OCI-LY1 (cell line): ENCODE measurements at regions not wholly inside any gene's neighbourhood (a gene's known extent, or its start where the extent isn't known, plus 50 kb on each side); places are given as distances from the start of the nearest gene placed in this dataset.
A peak's percentile ranks its signal among the peaks of the same experiment; 100 is the strongest.

Experiments used
- H2AFZ ChIP-seq: fragments of 200-600 bp; sonication (generic), shearing (Covaris generic); 2 replicates; pipeline ENCODE4 v1.6.0; 2014; ENCODE audit warnings: antibody characterized with exemption, mild to moderate bottlenecking, low read length
- H3F3A ChIP-seq: fragments of 200-600 bp; sonication (generic), shearing (Covaris generic); 2 replicates; pipeline ENCODE4 v1.6.0; 2014; ENCODE audit warnings: mild to moderate bottlenecking, antibody characterized with exemption, low read length, moderate library complexity; ENCODE audit not compliant: insufficient read depth
- H3K27ac ChIP-seq: fragments of 200-600 bp; sonication (generic); 2 replicates; pipeline ENCODE4 v1.5.1; 2014; ENCODE audit warnings: low read length, mixed run types, mild to moderate bottlenecking, low read depth; ENCODE audit not compliant: poor library complexity, severe bottlenecking
- H3K27me3 ChIP-seq: fragments of 200-600 bp; sonication (generic); 2 replicates; pipeline ENCODE4 v1.6.0; 2014; ENCODE audit warnings: antibody characterized with exemption, mild to moderate bottlenecking, low read length, moderate library complexity; ENCODE audit not compliant: insufficient read depth
- H3K36me3 ChIP-seq: fragments of 200-600 bp; sonication (generic); 2 replicates; pipeline ENCODE4 v1.6.1; 2014; ENCODE audit warnings: mild to moderate bottlenecking, antibody characterized with exemption, low read length, moderate library complexity, mixed read lengths; ENCODE audit not compliant: insufficient read depth
- H3K4me1 ChIP-seq: fragments of 200-600 bp; sonication (generic); 2 replicates; pipeline ENCODE4 v1.5.1; 2014; ENCODE audit warnings: mild to moderate bottlenecking, low read length, moderate library complexity; ENCODE audit not compliant: insufficient read depth, severe bottlenecking
- H3K4me2 ChIP-seq: fragments of 200-600 bp; sonication (generic), shearing (Covaris generic); 2 replicates; pipeline ENCODE4 v1.6.1; 2014; ENCODE audit warnings: low read length
- H3K4me3 ChIP-seq: fragments of 200-600 bp; sonication (generic); 2 replicates; pipeline ENCODE4 v1.5.1; 2014; ENCODE audit warnings: low read length, low read depth, mild to moderate bottlenecking, mixed read lengths; ENCODE audit not compliant: poor library complexity, severe bottlenecking
- H3K79me2 ChIP-seq: fragments of 200-600 bp; shearing (Covaris generic); 2 replicates; pipeline ENCODE4 v1.6.1; 2016; ENCODE audit warnings: mixed run types, low read length, mixed read lengths; ENCODE audit not compliant: insufficient read depth
- H3K9ac ChIP-seq: fragments of 200-600 bp; sonication (generic), shearing (Covaris generic); 2 replicates; pipeline ENCODE4 v1.6.1; 2014; ENCODE audit warnings: mild to moderate bottlenecking, low read length, mixed read lengths
- H3K9me2 ChIP-seq: fragments of 200-600 bp; sonication (generic), shearing (Covaris generic); 2 replicates; pipeline ENCODE4 v1.6.1; 2014; ENCODE audit warnings: low read depth, mild to moderate bottlenecking, low read length, mixed read lengths
- H3K9me3 ChIP-seq: fragments of 200-600 bp; shearing (Covaris generic); 2 replicates; pipeline ENCODE4 v1.6.1; 2014; ENCODE audit warnings: low read length, mixed read lengths
- H4K20me1 ChIP-seq: fragments of 200-600 bp; sonication (generic), shearing (Covaris generic); 2 replicates; pipeline ENCODE4 v1.6.0; 2016; ENCODE audit warnings: mild to moderate bottlenecking, low read length; ENCODE audit not compliant: insufficient read depth
- CTCF ChIP-seq: fragments of 200-600 bp; sonication (generic), shearing (Covaris generic); IDR thresholded peaks from 2 replicates; pipeline ENCODE4 v1.5.1; 2017; ENCODE audit warnings: mild to moderate bottlenecking, antibody characterized with exemption, low read length, moderate library complexity, mixed read lengths
- EZH2 ChIP-seq: fragments of 200-600 bp; sonication (generic), shearing (Covaris generic); IDR thresholded peaks from 2 replicates; pipeline ENCODE4 v1.8.0; 2017; ENCODE audit warnings: borderline replicate concordance, mixed run types, mild to moderate bottlenecking, antibody characterized with exemption, low read length, moderate library complexity, mixed read lengths

- H3K79me2 ChIP-seq, result no peaks in the 10 kb centered on the region
- H2AFZ ChIP-seq, result no peak overlapping the region
- TF ChIP-seq CTCF, result peak; percentile 48
- TF ChIP-seq EZH2, result no peak
- H3K4me1 ChIP-seq, result no peaks in the 10 kb centered on the region
- no peaks in the 10 kb centered on the region for H3F3A ChIP-seq
- no peaks in the 10 kb centered on the region for H4K20me1 ChIP-seq
- no peaks in the 10 kb centered on the region for H3K9me2 ChIP-seq
- no peak overlapping the region for H3K9ac ChIP-seq
- no peaks in the 10 kb centered on the region for H3K27me3 ChIP-seq
- no peaks in the 10 kb centered on the region for H3K36me3 ChIP-seq
- H3K4me2 ChIP-seq, result no peak overlapping the region
- H3K27ac ChIP-seq, result no peak overlapping the region
- no peaks in the 10 kb centered on the region for H3K9me3 ChIP-seq
- H3K4me3 ChIP-seq, result no peak overlapping the region
These were observed 66.5 kb upstream of the ZFP42 start for GRCh38 chr4:187929024-187929423.

- no peaks in the 10 kb centered on the region for H3K4me1 ChIP-seq
- no peak overlapping the region for H3K9ac ChIP-seq
- no peaks in the 10 kb centered on the region for H3K79me2 ChIP-seq
- H3K9me3 ChIP-seq, result no peaks in the 10 kb centered on the region; the same call in 1 of the 2 replicates
- no peaks in the 10 kb centered on the region for H3K36me3 ChIP-seq
- H4K20me1 ChIP-seq, result no peaks in the 10 kb centered on the region
- H2AFZ ChIP-seq, result no peak overlapping the region
- no peaks in the 10 kb centered on the region for H3K27me3 ChIP-seq
- H3K9me2 ChIP-seq, result no peaks in the 10 kb centered on the region
- H3K4me3 ChIP-seq, result no peak overlapping the region
- H3K4me2 ChIP-seq, result no peak overlapping the region
- no peaks in the 10 kb centered on the region for H3F3A ChIP-seq
- H3K27ac ChIP-seq, result no peak overlapping the region
- TF ChIP-seq CTCF (no peak), EZH2 (no peak)
These were observed 60.8 kb upstream of the ZFP42 start for GRCh38 chr4:187934766-187935165.

GRCh38 chr4:187937557-187937956 lies 58.0 kb upstream of the ZFP42 start:
- Histone ChIP-seq H3K27me3 (no peaks in the 10 kb centered on the region), H3K4me1 (no peaks in the 10 kb centered on the region), H2AFZ (no peak overlapping the region), H3K9ac (no peak overlapping the region), H3K9me2 (no peaks in the 10 kb centered on the region), H3K79me2 (no peaks in the 10 kb centered on the region), H3K4me3 (no peak overlapping the region), H3F3A (no peaks in the 10 kb centered on the region), H3K9me3 (no peaks in the 10 kb centered on the region; the same call in 1 of the 2 replicates), H3K36me3 (no peaks in the 10 kb centered on the region), H3K4me2 (no peak overlapping the region), H3K27ac (no peak overlapping the region), H4K20me1 (no peaks in the 10 kb centered on the region)
- TF ChIP-seq CTCF (no peak), EZH2 (no peak)
